RWPE1 (cell line): ENCODE measurements at regions not wholly inside any gene's neighbourhood (a gene's known extent, or its start where the extent isn't known, plus 50 kb on each side); places are given as distances from the start of the nearest gene placed in this dataset.
A peak's percentile ranks its signal among the peaks of the same experiment; 100 is the strongest.

ENCODE experiments used
- CTCF ChIA-PET: fragments of 350-600 bp; sonication (Branson Sonifier 250); formaldehyde crosslinking; extraction: SDS; loops from one replicate; lab custom pipeline; 2021; lab: Yijun Ruan, JAX
- POLR2A ChIA-PET: fragments of 400-600 bp; formaldehyde crosslinking; extraction: SDS; loops from one replicate; lab custom pipeline; 2020; ENCODE audit warnings: antibody characterized with exemption; ENCODE audit not compliant: low non-redundant PET; lab: Yijun Ruan, JAX
- DNase-seq: peaks from one replicate; pipeline ENCODE4 v3.0.0; 2012; ENCODE audit warnings: low spot score
- H3K27ac ChIP-seq: fragments of 450-650 bp; 2 replicates; pipeline ENCODE4 v1.5.1; 2017
- TF ChIP-seq, protein P1 (sequence below): fragments of 450-650 bp; conservative IDR thresholded peaks from 2 replicates; pipeline ENCODE4 v1.5.1; 2017; ENCODE audit warnings: low read depth, mild to moderate bottlenecking

DNA sequence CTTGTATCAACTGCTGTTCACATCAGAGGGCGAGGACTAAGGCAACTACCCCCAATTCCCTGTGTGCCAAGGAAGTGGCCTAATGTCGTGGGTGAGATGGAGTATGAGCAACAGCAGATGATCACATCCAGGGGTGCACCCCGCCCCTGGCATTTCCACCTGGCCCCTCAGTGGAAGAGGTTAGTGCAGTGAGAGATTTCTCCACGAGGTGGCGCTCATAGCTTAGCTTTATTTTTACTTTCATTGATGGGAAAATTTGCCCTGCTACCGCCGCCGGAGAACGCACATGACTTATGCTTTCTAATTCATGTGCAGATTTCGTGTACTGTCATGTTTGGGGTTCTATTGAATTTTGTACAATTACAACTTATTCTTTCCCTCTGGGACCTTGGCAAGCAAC is 470.6 kb upstream of the MEX3C start:
- ChIA-PET CTCF (interaction anchor here (0.6 to 1.0 kb wide), 5 partner anchors 39 to 677 kb away, joined by 3 to 4 read pairs (median 3); no protein-coding TSS in a partner anchor), POLR2A (no interaction called here)
- H3K27ac ChIP-seq, result no peak overlapping the region
- TF ChIP-seq, protein P1, sequence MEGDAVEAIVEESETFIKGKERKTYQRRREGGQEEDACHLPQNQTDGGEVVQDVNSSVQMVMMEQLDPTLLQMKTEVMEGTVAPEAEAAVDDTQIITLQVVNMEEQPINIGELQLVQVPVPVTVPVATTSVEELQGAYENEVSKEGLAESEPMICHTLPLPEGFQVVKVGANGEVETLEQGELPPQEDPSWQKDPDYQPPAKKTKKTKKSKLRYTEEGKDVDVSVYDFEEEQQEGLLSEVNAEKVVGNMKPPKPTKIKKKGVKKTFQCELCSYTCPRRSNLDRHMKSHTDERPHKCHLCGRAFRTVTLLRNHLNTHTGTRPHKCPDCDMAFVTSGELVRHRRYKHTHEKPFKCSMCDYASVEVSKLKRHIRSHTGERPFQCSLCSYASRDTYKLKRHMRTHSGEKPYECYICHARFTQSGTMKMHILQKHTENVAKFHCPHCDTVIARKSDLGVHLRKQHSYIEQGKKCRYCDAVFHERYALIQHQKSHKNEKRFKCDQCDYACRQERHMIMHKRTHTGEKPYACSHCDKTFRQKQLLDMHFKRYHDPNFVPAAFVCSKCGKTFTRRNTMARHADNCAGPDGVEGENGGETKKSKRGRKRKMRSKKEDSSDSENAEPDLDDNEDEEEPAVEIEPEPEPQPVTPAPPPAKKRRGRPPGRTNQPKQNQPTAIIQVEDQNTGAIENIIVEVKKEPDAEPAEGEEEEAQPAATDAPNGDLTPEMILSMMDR, result peak; percentile 77
- peak; percentile 20 for DNase-seq

DNA sequence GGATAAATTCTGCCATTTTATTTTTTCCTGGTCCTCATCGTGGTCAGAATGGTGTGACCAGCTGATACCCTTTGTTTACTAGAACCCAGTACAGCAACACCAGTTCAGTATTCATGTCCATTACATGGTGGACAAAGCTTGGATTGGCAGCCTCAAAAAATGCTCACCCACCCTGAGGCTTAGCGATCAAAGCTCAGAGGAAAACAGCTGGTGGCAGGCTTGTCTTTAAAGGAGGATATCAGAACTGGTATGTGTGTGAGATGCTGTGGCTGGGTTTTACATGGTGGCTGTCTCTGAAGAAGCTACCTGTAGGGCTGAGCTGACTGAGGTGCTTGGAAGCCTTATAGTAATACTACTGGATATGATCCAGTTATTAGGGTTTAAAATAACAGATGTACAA is 471.1 kb upstream of the MEX3C start:
- ChIA-PET POLR2A (no interaction called here), CTCF (interaction anchor here (0.6 to 1.0 kb wide), 3 partner anchors 617 to 718 kb away, joined by 3 to 4 read pairs (median 4); no protein-coding TSS in a partner anchor)
- DNase-seq, result no peak
- TF ChIP-seq, protein P1, result no peak
- H3K27ac ChIP-seq, result no peak overlapping the region

DNA sequence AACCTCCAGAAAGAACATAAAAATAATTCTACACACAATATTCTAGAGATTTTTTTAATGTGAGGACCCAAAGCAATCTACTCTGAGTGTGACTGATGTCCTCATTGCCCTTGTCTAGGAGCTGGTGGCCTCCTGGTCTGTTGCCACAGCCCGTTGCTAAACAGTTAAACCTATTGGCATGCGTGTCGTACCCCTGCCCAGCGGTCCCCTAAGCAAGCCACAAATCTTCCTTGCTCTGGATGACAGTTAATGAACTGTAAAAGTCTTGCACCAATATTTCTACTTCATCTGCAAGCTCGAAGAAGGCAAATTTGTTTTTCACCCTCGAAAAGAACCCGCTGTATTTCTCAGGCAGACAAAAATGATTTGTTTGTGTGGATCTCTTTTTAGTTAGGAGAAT is 489.1 kb upstream of the MEX3C start:
- H3K27ac ChIP-seq, result no peak overlapping the region
- ChIA-PET CTCF (no interaction called here), POLR2A (no interaction called here)
- TF ChIP-seq, protein P1, result no peak
- DNase-seq, result no peak

DNA sequence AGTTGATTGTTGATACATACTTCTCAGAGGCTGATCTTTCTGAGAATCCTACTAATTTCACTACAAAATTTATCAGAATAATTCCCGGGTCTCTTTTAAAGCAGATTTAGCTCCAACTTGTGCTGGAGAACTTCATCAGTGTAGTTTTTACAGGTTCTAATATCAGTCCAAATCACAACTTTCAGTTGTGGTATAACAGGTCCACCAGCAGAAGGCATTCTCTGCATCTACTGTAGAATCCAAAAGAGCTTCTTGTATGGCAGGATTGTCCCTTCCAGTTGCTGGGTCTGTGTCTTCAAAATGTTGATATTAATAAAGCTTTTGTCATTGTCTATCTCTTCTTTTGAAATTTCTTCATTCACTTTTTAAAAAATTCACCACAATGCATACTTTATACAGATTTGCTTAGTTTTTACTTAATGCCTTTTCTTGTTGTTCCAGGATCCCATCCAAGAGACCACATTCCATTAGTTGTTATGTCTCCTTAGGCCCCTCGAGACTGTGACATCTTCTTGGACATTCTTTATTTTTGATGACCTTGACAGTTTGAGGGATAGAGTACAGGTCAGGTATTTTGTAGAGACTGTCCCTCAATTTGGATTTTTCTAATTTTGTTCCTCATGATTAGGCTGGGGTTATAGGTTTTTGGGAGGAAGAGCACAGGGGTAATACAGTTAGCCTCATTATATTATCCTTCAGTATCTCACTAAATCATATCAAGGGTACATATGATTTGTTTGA is 490.5 kb upstream of the MEX3C start:
- TF ChIP-seq, protein P1, result no peak
- ChIA-PET POLR2A (no interaction called here), CTCF (interaction anchor here (0.6 kb wide), 1 partner anchor 377 kb away, joined by 3 read pairs; no protein-coding TSS in a partner anchor)
- no peak for DNase-seq
- H3K27ac ChIP-seq, result no peak overlapping the region

DNA sequence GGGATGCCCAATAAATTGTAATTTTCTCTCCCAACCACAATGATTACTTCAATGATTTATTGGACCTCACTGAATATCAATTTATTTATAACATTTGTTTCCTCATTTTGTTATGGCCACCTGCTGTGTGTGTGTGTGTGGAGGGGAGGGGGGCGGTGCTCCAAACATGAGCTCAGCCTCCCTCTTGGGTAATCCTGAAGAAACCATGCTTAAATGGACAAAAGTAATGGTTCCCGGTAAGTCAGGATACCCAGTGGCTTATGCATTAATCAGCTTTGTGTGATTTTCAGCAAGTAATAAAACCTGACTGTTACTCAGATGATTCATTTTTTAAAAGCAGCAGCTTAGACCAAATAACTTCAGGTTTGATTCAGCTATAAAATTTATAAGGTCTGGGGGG is 495.1 kb upstream of the MEX3C start:
- POLR2A ChIA-PET, result no interaction called here
- CTCF ChIA-PET, result no interaction called here
- DNase-seq, result no peak
- H3K27ac ChIP-seq, result no peak overlapping the region
- TF ChIP-seq, protein P1, result no peak

DNA sequence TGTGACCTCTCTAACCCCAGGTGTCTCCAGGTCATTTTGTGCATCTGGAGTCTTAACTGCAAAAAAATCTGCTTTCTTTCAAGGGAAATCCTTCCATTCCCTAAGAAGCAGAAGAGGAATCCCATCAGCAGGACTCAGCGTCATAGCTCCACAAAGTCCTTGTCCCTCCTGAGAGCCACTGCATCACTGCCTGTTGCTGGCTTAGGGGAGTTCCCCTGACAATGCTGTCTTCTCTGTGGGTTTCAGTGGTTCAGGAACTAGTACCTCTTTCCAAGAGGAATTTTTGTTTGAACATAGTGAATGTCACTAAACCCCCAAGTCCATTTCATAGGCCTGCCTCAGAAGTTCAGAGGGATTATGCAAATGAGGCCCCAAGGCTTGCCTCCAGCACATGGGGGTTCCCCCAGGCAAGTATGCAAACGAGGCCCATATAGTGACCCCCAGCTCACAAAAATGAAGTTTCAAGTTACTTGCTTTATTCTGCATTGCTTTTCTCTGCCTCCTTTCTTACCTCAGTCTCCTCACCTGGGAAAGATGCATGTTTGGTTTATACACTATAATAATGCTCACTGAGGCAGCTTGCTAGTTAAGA is 513.9 kb upstream of the MEX3C start:
- TF ChIP-seq, protein P1, result no peak
- POLR2A ChIA-PET, result no interaction called here
- H3K27ac ChIP-seq, result no peak overlapping the region
- DNase-seq, result no peak
- CTCF ChIA-PET, result interaction anchor here (0.5 kb wide), 1 partner anchor 11 kb away, joined by 3 read pairs; no protein-coding TSS in a partner anchor
